Activated CD4-positive, alpha-beta T cell treated with anti-CD3 and anti-CD28 coated beads, Interleukin-2, amount 50 U/mL, for 1 hour (primary cell): ENCODE measurements at regions not wholly inside any gene's neighbourhood (a gene's known extent, or its start where the extent isn't known, plus 50 kb on each side); places are given as distances from the start of the nearest gene placed in this dataset.

ENCODE experiments used
- DNase-seq: peaks from one replicate; pipeline ENCODE4 v3.0.0-alpha.2; 2020

DNA sequence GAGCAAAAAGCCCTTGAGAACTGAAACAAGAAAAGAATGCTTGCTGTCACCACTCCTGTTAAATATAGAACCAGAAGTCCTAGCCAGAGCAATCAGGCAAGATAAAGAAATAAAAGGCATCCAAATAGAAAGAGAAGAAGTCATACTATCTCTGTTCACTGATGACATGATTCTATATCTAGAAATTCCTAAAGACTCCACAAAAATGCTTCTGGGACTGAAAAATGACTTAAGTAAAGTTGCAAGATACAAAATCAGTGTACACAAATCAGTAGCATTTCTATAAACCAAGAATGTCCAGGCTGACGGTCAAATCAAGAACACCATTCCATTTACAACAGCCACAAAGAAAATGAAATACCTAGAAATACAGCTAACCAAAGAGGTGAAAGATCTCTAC lies 552.7 kb upstream of the SLIT2 start:
- no peak for DNase-seq

DNA sequence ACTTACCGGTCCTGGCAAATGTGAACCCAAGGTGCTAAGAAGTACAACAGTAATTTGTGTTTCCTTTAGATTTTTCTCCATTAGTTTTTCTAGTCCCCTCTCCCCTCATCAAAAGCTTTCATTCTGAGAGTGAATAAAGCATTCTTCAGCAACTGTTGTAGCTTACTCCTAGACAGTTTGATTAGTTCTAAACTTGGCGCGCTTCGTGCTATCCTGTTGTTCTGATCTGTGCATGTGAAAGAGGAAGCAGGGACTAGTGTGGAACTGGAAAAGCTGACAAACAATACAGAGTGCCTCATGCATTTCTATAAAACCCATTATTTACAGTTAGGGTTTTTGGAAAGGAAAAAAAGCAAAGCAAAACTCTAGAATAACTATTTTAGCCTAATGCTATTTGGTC lies 556.9 kb upstream of the SLIT2 start:
- no peak for DNase-seq

DNA sequence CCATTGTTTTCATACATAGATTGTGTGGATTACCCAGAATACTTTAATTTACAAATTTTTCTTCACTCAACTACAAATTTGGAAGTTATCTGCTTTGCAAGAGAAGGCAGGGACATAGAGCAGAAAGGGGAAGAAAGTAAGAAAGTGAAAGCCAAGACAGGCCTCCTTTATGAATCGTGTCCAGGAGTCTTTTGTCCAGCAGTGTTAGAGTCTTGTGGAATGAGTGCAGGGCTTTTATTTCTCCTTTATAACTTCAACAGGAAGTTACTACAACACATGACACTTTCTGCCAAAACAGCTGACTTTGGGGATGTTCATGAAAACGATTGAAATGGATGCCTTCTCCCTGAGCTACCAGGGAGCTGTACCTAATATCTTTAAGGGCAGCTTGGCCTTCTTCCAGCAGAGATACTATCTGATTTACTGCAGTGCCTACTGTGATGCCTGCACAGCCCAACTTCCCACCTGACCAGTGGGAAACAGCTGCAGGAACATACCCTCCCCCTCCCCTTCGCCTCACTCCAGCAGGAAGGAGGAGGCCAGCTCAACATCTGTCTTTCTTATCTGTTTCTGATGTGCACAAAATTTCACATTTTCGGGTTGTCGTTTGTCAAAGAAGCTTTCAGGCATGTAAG lies 557.7 kb upstream of the SLIT2 start:
- DNase-seq, result no peak

DNA sequence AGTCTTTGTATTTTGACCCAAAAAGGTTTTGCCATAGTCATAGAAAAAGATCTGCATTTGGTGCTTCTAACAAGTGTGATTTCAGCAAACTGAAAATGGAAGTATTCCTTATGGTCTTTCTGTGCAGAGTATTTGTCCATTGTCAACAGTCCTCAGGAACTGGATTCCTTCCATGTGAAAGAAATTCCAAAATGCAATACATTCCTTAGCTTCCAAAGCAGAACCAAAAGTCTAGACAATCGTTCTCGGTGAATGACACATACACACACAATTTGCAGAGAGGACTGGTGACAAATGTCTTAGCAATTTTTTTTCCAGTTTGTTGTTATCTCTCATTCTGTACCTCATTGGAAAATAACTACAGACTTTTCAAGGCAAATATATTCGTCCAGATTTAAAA lies 562.2 kb upstream of the SLIT2 start:
- DNase-seq, result no peak

DNA sequence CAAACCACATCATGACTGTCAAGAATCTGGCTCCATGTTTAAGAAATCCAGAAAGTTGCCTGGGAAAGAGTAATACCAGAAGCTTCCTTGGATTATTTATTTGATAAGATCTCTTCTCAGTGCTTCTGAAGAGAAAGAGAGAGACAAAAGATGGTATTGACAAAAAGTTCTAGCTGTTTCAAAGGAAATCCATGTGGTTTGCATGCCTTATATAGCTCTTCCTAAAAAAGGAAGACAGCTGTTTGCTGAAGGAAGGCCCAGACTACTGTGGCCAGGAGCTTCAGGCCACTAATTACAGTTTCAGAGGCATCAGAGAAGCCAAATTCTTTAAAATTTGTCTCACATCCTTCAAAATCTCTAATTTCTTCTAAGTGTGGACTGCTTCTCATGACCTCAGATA lies 565.2 kb upstream of the SLIT2 start:
- DNase-seq, result no peak

DNA sequence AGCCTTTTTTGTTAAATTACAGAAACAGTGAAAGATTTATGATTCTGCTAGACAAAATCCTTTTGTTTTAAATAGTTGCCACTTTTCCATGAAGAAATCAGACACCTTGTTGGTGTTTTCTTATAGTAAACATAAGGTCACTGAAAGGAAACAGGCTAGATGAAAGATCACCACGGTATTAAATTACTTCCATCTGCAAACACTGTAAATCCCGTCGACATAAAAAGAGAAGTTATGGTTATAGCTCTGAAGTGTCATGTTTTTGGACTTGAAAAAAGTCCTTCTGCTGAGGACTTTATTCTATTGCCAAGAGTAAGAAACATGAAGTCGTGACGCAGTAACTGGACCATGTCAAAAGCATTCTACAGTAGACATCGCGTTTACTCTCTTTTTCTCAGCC lies 567.6 kb upstream of the SLIT2 start:
- DNase-seq, result no peak

DNA sequence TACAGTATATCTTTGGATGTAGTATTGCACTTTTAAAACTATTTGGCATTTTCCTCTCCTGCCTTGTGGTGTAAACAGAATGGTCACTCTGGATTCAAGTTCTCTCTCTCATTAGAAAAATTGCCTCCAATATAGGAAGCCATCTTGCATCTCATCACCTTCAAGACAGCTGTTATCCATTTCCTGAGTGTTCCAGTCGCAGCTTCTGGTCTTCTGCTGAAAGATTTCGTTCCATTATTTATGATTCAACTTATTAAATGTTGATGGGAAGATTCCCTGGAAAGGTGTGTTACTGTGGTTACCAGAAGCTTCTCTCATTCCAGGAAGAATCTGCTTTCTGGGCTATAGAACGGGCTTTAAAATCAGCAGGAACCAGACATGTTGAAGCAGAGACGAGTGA lies 568.3 kb upstream of the SLIT2 start:
- DNase-seq, result no peak

DNA sequence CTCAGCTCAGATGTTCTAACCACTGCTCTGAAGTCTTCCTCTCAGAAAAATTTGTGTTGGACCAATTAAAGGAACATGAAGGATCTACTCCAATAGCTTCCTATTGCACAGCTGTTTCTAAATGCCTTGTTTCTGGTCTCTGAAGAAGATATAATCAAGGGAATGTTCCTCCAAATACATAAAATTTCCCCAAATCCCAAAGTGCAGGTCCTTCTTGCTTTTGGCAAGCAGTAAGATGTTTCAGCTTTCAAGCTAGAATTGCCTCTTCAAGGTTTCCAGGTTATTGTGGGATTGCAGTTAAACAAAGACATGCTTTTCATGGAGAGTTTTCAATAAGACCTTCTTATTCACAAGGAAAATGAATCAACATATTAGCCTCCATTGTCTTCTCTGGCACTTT lies 574.5 kb upstream of the SLIT2 start:
- no peak for DNase-seq

DNA sequence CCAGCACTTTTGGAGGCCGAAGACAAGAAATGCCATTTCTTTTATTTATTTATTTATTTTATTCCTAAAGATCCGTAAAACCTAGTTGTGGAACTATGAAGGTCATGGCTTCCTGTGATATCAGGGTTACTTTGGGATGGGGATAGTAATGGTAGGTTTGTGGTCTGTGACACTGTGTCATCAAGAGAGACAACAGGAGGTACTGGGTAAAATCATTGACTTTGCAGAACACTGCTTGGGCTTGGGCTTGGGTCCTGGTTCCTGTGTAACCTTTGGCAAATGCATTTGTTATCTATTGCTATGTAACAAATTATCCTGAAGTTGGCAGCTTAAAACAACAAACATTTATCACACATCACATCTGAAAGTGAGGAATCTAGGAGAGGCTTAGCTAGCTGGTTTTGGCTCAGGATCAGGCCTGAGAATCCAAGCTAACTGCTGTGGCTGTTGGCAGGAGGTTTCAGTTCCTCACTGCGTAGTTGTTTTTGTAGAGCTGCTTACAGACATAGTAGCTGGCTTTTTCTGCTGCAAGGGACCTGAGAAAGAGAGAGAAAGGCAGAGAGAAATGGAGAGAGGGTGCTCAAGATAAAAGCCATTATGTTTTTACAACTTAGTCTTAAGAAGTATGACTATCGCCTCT lies 576.4 kb upstream of the SLIT2 start:
- DNase-seq, result no peak

DNA sequence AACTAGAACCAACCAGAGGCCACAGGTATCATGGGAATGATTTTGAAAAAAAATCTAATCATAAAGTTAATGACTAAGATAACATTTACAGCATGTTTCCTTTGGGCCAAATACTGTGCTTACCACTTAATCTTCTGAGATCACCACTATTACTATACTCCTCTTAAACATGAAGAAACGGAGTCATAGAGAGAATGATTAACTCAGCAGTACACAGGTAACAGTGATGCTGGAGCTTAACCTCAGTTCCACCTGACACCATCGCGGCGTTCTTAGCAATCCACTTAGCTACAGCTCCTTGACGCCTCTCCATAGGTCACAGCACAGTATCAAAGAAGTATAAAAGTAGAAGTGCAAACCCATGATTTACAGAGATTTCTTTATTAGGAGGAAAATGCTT lies 592.6 kb upstream of the SLIT2 start:
- DNase-seq, result no peak

DNA sequence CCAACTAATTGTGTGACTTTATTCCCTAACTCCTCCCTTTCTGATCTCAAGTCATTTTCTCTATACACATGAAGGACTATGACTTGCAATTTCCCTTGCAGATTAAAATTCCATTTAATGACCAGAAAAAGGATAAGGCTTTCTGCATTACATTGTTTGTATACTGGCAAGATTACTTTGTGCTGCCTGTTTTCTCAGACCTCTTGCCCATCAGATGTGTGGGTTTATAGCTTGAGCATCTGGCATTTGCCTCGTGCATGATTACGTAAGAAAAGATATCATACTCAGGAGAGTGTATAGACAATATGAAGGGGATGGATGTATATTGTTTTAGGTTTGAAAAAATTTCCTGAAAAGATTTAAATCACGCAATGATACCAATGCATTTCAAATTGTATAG lies 593.8 kb upstream of the SLIT2 start:
- no peak for DNase-seq

DNA sequence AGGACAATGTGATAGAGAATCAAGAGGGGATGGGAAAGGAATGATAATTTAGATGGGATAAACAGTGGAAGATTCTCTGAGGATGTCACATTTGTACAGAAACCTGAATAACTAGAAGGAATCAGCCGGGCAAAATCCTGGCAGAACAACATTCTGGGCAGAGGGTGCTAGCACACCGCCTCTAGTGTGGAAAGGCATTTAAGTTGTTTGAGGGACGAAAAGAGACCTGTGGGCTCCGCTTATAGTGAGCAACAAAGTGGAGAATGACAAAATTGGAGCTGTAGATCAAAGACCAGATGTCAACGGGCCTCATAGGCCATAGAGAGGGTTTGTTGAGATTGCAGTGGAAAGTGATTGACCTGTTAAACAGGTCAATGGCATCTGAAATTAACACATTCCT lies 596.0 kb upstream of the SLIT2 start:
- DNase-seq, result no peak

DNA sequence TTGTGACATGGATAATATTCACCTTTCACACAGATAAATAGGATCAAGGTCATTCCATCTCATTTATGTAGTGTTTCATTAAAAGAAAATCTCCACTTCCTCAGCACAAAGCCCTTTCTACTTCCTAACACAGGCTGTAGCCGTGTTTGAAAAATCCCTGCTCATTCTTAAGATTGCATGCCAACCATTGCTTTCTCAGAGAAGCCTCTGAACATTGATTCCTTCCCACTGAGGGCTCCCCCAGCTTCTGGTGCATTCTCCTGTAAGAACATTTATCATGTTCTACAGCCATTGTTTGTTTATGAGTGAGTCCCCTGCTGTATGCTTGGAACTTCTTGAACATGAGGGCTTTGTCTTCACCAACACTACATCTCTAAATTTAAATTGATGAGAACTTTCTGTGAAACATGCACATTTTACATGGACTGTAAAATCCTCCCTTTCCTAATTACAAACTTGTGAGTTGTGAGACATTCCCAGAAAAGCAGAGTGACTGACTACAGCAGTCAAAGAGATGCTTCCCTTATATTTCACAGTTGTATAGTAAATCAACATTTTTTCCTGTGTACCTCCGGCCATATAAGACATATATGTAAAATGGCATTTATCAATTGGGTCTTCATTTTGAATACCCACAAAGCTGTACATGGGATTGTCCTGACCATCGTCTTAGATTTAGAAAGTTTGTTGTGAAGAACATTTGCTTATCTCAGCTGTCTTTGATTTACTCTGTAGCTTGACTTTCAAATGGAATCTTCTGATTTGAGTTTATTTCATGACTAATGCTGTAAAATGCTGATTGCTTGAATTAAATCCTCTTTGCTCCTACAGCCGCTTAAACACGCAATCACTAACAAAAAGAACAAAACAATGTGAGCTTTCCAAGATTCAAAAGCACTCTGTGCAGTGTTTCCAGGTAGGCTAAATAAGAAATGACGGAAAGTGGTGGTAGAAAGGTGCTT lies 600.5 kb upstream of the SLIT2 start:
- no peak for DNase-seq

DNA sequence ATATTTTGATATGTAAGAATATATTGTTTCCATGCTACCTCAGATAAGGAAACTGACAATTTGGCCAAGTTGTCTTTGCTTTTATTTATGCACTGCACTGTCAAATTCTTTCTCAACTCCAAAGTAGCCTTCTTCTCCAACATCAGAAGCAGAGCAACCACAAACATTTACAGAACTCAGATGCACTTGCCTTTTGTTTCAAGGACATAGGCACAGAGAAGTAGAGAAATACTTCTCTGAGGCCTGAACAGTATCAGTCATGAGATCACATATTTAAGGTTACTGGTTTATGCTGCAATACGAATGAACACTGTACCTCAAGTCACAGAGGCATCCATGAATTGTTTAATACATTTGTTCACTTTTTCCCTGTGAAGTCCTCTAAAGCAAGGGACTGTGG lies 606.1 kb upstream of the SLIT2 start:
- no peak for DNase-seq

DNA sequence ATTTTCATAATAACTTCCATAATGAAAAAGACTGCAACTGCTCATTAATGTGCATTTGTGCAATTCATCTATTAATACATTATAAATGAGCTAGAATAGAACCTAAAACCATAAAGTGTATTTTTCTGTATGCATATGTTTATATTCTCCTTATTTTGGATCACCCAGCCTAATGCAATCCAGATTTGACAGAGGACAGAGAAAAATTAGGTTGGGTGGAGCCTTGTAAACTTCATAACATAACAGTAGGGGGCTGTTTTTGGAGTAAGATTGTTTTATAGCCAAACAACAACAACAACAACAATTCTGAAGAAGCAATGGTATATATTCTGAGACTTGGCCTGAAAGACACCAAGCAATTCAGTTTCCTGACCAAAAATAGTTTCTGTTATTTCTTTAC lies 615.3 kb upstream of the SLIT2 start:
- DNase-seq, result no peak

DNA sequence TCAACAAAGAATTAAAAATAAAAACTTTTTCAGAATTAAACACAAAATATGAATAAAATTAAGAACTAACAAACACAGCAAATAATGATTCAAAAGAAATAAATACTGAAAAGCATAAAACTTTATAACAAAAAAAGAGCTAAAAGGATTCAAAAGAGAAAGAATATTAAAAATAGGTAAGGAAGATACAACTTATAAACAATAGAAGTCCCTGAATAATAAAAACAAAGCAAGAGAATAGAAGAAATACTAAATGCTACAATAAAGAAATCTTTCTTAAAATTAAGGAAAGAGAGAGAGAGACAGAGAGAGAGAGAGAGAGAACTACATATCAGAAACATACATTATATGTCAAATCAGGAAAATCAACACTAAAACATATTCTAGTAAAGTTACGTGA lies 619.9 kb upstream of the SLIT2 start:
- DNase-seq, result no peak

DNA sequence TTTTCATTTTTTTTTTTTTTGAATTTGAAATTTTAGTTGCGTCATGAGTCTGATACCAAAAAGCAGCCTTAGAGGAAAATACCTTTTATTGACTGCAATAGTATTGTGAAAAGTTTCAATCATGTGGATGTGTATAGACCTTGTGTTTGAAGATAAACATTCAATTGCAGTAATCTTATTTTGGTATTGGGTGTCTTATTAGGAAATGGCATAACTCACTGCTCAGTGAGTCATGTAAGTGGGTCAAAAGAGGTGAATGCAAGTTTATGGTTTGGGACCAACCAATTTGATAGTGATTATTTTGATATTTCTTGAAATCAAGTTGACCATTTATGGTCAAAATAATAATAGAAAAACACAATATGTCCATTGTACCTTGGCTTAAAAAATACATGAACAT lies 627.8 kb upstream of the SLIT2 start:
- no peak for DNase-seq

DNA sequence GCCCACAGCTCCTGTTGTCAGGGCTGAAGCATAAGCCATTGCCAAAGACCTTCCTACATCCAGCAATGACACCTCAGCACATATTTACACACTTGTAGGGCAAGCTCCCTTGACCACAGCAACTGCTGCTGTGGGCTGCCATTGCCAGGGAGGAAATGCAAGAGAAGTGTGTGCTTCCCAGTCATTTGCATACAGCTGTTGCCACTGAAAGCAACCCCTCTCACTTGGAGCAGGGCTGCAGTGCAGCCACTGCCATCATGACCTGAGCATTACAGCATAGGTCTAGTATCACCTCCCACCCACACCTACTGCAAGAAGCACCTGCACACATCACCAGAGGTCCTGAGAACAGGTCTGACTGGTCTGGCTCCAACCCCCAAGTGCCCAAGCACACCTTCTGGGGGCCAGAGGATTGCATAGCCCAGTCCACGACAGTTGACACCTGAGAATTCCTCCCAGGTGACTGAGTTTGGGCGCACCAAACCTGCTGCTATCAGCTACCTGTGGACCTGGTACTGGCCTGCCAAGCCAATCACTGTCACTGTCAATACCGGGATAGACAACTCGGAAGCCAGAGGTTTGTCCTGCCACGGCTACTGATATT lies 636.5 kb upstream of the SLIT2 start:
- no peak for DNase-seq

DNA sequence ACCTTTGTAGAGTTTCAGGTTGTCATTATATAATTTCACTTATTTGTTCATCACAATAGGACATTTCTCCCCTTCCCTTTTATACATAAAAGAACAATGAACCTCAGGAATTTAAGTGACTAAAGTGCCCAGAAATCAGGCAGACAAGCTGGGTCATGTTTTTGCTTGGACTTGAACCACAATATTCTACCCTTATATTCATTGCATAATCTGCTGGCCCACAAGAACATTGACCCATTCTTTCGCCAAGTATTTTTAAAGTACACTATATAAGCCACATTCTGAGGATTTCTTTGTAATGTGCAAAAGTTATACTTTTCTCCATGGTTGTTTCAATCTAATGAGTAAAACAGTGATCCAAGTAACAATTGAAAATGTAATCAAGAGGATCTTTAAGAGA lies 637.5 kb upstream of the SLIT2 start:
- no peak for DNase-seq

DNA sequence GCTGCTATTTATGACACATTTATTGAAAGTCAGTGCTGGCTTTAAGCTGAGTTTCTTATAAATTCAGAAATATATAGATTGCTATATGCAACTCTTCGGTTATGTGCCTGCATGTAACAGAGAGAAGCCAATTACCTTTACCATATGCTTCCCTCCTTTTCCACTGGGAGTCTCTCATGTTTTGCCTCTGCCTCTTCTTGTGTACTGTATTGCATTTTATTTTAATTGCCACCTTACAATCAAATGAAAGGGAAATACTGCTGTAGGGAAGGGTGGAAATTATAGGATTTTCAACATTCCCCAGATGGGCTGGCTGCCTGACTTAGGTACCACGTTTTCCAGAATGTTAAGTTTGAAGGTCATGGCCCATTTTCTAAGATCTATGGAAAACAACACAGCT lies 655.4 kb upstream of the SLIT2 start:
- DNase-seq, result no peak

DNA sequence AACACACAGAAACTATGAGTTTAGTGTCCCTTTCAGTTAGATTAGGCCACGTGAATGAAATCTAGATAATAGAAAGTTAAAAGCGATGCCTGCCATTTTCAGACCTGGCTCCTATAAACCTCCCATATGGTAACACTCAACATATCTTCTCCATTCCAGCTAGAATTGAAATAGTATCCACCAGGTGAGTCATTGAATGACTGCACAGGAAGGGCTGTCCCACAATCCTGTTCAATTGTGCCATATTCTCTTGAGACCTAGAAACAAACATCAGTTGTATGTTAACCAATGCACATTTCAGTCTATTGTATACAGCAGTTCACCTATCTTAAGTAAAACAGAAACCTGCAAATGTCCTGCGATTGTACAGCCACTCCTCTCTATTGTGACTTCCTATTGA lies 659.3 kb upstream of the SLIT2 start:
- no peak for DNase-seq

DNA sequence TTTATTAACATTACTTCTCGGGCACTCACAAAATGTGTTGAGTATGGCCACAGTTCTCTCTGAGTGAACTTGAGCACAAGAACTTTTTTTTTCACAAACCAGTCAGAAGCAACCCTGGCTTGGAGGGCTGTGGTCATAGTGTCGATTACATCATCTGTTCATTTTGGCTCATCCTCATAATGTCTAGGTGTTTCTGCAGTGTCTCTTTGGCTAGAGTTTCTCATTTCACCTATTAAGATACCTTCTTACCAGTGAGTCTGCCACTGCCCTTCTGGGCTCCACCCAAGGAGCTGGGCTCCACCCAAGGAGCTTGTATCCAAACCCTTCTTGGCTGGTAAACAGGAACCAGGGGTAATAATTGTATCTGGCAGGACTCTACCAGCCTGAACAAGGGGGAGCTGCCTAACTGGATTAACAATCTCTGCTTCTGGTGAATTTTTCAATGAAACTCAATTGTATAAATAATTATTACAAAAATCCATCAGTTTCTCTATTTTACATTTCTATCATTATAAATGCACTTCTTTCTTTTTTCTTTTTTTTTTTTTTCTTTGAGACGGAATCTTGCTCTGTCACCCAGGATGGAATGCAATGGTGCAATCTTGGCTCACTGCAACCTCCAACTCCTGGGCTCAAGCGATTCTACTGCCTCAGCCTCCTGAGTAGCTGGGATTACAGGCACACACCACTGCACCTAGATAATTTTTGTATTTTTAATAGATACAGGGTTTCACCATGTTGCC lies 667.7 kb upstream of the SLIT2 start:
- no peak for DNase-seq

DNA sequence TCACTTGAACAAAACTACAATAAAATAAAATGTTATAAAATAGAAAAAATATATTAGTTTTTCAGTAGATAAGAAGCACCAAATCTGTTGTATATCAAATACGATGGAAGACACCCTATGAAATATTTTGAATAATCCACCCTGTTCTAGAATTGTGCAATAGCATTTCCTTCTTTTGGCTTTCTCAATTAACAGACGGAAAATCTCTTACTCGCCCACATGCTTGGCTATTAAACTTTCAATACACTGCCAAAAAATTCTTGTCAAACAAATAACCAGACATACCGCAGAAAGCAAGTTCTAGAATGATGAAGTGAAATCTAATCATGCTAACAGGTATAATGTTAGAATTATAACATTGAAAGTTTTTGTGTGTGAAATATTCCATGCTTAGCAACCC lies 671.6 kb upstream of the SLIT2 start:
- DNase-seq, result no peak
